Uterus (tissue), 3 donors: ENCODE measurements at regions not wholly inside any gene's neighbourhood (a gene's known extent, or its start where the extent isn't known, plus 50 kb on each side); places are given as distances from the start of the nearest gene placed in this dataset.

Experiments used
- DNase-seq, 2 donors: peaks; one replicate each; pipeline ENCODE4 v3.0.0-alpha.2; 2019 to 2020
- H3K27ac ChIP-seq, 2 donors: fragments of 200-600 bp; sonication (generic); 1 replicate in 1 of 2; 2 replicates in 1 of 2; pipeline ENCODE4 v1.5.1; 2016 to 2018
- H3K27me3 ChIP-seq, 2 donors: fragments of 200-600 bp; sonication (generic); one replicate each; pipeline ENCODE4 v1.5.1; 2018 to 2019; ENCODE audit warnings: control low read depth in 1 of 2
- H3K36me3 ChIP-seq, 2 donors: fragments of 200-600 bp; sonication (generic); one replicate each; pipeline ENCODE4 v1.5.1; 2019; ENCODE audit warnings: control low read depth in 1 of 2
- H3K4me1 ChIP-seq, 2 donors: fragments of 200-600 bp; sonication (generic); one replicate each; pipeline ENCODE4 v1.5.1; 2018 to 2019; ENCODE audit warnings: control low read depth in 1 of 2
- H3K4me3 ChIP-seq, 2 donors: fragments of 200-600 bp; sonication (generic); 1 replicate in 1 of 2; 2 replicates in 1 of 2; pipeline ENCODE4 v1.5.1; 2018 to 2019; ENCODE audit warnings: mild to moderate bottlenecking in 1 of 2
- H3K9me3 ChIP-seq, 2 donors: fragments of 200-600 bp; sonication (generic); one replicate each; pipeline ENCODE4 v1.5.1; 2019; ENCODE audit warnings: control low read depth in 1 of 2
- POLR2A ChIP-seq, 2 donors: fragments of 450-650 bp; IDR thresholded peaks; one replicate each; pipeline ENCODE4 v1.6.1; 2016; ENCODE audit warnings: antibody characterized with exemption in 2 of 2, mild to moderate bottlenecking in 1 of 2, moderate library complexity in 1 of 2
- intact Hi-C: fragments of 100-400 bp; cut with DNase I; formaldehyde crosslinking; loops from one replicate; pipeline ENCODE4 v1.15.1; 2023; ENCODE audit warnings: low total_unique reads
- TF ChIP-seq, protein P1 (sequence below), 4 experiments: fragments of 200-600 bp in 2 of 4; fragments of 450-650 bp in 2 of 4; sonication (generic) in 2 of 4; IDR thresholded peaks; one replicate each; pipeline ENCODE4 v1.5.1; 2016 to 2019; ENCODE audit warnings: antibody characterized with exemption in 4 of 4, mild to moderate bottlenecking in 2 of 4, moderate library complexity in 1 of 4
- donor health status: DM: yes; HTN: yes; CAD: no.

DNA sequence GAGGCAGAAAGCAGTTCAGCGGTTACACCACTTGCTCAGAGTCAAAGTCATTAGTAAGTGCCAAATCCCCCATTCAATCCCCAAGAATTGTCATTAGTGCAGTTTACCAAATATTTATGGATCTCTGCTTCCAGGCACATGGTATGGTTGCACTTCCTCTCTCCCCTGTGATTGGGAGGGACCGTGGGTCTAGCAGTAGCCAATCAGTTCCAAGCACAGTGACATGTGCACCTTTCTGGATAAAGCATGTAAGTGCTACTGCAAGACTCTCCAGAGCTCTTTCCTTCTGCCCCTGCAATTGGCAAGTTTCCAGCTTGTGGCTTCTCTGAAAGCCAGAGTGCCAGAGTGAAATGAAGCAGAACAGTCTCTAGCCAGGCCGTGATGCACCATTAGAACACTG is 85.3 kb upstream of the FLRT2 start:
- no peak for DNase-seq
- intact Hi-C loops, result no loop called here
- TF ChIP-seq, protein P1, sequence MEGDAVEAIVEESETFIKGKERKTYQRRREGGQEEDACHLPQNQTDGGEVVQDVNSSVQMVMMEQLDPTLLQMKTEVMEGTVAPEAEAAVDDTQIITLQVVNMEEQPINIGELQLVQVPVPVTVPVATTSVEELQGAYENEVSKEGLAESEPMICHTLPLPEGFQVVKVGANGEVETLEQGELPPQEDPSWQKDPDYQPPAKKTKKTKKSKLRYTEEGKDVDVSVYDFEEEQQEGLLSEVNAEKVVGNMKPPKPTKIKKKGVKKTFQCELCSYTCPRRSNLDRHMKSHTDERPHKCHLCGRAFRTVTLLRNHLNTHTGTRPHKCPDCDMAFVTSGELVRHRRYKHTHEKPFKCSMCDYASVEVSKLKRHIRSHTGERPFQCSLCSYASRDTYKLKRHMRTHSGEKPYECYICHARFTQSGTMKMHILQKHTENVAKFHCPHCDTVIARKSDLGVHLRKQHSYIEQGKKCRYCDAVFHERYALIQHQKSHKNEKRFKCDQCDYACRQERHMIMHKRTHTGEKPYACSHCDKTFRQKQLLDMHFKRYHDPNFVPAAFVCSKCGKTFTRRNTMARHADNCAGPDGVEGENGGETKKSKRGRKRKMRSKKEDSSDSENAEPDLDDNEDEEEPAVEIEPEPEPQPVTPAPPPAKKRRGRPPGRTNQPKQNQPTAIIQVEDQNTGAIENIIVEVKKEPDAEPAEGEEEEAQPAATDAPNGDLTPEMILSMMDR (IDR thresholded peaks at IDR 0.05), result no peak
- no peak for TF ChIP-seq POLR2A (IDR thresholded peaks at IDR 0.05)
- no peak overlapping the region for H3K27ac ChIP-seq
- no peaks in the 10 kb centered on the region for H3K27me3 ChIP-seq
- no peaks in the 10 kb centered on the region for H3K9me3 ChIP-seq
- H3K4me1 ChIP-seq, result no peaks in the 10 kb centered on the region
- H3K36me3 ChIP-seq, result no peaks in the 10 kb centered on the region
- H3K4me3 ChIP-seq, result no peak overlapping the region

DNA sequence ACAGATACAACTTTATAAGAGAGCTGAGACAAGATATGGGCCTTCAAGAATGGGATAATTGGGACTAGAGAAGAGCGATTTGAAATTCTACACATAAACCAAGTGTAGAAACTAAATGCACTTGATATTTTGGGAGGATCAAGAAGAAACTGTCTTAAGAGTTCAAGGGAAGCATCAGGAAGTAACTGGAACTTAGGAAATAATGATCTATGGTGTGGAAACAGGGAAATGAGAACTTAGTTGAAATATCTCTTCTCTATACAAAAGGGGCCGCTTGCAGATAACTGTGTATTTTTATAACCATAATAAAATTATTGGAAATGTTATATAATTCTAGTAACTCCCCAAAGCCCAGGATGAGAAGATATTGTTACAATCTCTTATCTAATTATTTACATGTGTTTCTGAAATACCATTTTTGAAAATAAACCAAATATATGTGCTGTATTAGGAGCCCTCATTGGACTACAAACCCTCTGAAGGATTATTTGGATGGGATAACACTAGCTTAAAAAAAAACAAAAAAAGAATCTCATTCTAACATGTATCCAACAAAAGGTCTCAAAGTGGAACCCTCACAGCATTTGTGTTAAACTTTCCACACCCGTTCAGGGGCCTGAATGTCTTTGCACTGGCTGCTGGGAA is 84.7 kb upstream of the FLRT2 start:
- DNase-seq, result no peak
- Histone ChIP-seq H3K9me3 (no peaks in the 10 kb centered on the region), H3K4me3 (no peak overlapping the region), H3K36me3 (no peaks in the 10 kb centered on the region), H3K27ac (no peak overlapping the region), H3K4me1 (no peaks in the 10 kb centered on the region), H3K27me3 (no peaks in the 10 kb centered on the region)
- intact Hi-C loops, result no loop called here
- TF ChIP-seq, protein P1 (IDR thresholded peaks at IDR 0.05), result no peak
- TF ChIP-seq POLR2A (IDR thresholded peaks at IDR 0.05), result no peak

DNA sequence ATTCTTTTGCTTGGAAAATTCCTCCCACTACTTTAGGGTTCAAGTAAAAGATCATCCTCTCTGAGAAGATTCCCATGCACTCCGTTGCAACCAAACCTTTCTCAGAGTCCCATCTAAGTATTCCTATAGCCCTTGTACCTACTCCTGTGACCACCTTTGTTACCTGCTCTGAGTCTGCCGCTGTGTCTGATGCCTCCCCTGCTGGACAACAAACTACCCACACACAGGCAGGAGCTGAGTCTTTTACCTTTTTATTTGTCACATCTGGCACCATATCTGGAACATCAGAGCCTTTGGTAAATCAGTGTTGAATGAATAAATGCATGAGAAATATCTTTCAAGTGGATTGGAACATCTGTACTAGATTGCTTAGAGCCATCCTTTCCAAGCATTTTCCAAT is 82.1 kb upstream of the FLRT2 start:
- Histone ChIP-seq H3K9me3 (no peaks in the 10 kb centered on the region), H3K4me3 (no peak overlapping the region), H3K4me1 (no peaks in the 10 kb centered on the region), H3K36me3 (no peaks in the 10 kb centered on the region), H3K27me3 (no peaks in the 10 kb centered on the region), H3K27ac (no peak overlapping the region)
- intact Hi-C loops, result no loop called here
- DNase-seq, result no peak
- TF ChIP-seq POLR2A (IDR thresholded peaks at IDR 0.05), result no peak
- TF ChIP-seq, protein P1 (IDR thresholded peaks at IDR 0.05), result no peak

DNA sequence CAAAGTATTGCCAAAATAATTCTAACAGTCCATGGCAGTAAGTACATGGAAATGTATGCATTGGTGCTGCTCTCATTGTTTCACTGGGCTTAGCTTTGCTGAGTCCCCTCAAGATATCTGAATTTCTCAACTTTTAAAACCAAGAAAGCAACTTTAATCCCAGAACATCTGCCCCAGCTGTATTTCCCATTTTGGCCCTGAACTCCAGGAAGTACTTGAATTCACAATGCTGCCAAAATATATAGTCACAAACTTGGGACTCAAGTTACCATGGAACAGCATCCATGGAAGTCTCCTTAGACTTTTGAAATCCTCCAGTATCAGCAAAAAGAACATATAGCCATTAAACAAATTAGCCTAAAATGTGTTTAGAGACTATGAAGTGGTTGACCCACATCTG is 78.5 kb upstream of the FLRT2 start:
- TF ChIP-seq POLR2A (IDR thresholded peaks at IDR 0.05), result no peak
- TF ChIP-seq, protein P1 (IDR thresholded peaks at IDR 0.05), result no peak
- intact Hi-C loops, result no loop called here
- H3K27me3 ChIP-seq, result no peaks in the 10 kb centered on the region
- DNase-seq, result no peak
- no peaks in the 10 kb centered on the region for H3K9me3 ChIP-seq
- H3K27ac ChIP-seq, result no peak overlapping the region
- no peaks in the 10 kb centered on the region for H3K36me3 ChIP-seq
- H3K4me1 ChIP-seq, result no peaks in the 10 kb centered on the region
- H3K4me3 ChIP-seq, result no peak overlapping the region

DNA sequence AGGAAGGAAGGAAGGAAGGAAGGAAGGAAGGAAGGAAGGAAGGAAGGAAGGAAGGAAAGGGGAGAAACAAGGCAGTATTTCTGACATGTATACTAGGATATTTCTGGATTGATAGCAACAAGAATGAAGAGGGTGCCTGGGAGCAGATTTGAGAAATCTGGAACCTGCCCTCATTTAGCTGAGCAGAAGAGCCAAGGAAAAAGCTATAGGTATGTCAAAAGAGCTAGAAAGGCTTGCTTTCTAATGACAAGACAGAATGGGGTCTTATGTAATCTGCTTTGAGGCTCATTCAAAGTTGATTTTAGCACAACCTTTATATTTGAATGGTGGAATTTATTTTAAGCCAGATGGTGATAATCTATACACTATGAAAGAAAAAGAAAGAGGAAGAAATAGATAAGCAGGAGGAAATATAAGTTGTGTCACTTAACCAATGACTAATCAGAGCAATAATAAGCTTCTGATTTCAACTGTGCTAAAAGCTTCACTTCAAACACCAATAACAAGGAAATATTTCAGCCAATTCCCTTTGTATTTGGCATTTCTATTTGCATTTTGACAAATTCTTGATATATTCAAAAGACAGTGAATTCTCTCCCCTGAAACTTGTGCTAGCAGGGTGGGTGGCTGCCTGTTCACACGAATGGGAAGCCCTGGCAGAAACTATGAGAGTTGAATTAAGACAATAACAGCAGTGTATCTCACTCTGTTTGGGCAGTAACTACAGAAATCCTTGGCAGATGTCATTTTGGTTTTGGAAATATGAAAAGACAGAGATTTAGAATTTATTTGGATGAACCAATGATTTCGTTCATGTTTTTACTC is 76.3 kb upstream of the FLRT2 start:
- Histone ChIP-seq H3K27me3 (no peaks in the 10 kb centered on the region), H3K36me3 (no peaks in the 10 kb centered on the region), H3K9me3 (no peaks in the 10 kb centered on the region), H3K27ac (no peak overlapping the region), H3K4me3 (no peak overlapping the region), H3K4me1 (no peaks in the 10 kb centered on the region)
- DNase-seq, result no peak
- TF ChIP-seq POLR2A (IDR thresholded peaks at IDR 0.05), result no peak
- TF ChIP-seq, protein P1 (IDR thresholded peaks at IDR 0.05), result no peak
- intact Hi-C loops, result no loop called here
